ENCODE measurements at regions not wholly inside any gene's neighbourhood (a gene's known extent, or its start where the extent isn't known, plus 50 kb on each side); places are given as distances from the start of the nearest gene placed in this dataset.

DNA sequence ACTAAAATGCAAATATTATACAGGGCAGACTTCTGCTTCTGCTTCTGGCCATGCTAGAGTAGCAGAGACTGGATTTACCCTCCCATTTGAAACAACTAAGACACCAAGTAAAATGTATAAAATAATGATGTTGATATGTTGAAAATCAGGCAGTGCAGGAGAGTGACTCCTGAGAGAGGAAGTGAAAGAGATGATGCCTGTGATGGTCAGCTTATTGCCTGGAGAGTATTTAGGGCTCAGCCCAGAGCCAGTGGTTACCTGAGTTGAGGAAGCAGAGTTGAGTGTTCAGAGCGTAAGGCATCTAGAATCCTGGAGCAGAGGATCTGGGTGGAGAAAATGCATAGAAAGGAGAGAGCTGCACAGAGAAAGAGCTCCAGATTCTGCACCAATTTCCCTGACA lies 131.8 kb upstream of the C14orf180 start:
- TF ChIP-seq, protein P1, sequence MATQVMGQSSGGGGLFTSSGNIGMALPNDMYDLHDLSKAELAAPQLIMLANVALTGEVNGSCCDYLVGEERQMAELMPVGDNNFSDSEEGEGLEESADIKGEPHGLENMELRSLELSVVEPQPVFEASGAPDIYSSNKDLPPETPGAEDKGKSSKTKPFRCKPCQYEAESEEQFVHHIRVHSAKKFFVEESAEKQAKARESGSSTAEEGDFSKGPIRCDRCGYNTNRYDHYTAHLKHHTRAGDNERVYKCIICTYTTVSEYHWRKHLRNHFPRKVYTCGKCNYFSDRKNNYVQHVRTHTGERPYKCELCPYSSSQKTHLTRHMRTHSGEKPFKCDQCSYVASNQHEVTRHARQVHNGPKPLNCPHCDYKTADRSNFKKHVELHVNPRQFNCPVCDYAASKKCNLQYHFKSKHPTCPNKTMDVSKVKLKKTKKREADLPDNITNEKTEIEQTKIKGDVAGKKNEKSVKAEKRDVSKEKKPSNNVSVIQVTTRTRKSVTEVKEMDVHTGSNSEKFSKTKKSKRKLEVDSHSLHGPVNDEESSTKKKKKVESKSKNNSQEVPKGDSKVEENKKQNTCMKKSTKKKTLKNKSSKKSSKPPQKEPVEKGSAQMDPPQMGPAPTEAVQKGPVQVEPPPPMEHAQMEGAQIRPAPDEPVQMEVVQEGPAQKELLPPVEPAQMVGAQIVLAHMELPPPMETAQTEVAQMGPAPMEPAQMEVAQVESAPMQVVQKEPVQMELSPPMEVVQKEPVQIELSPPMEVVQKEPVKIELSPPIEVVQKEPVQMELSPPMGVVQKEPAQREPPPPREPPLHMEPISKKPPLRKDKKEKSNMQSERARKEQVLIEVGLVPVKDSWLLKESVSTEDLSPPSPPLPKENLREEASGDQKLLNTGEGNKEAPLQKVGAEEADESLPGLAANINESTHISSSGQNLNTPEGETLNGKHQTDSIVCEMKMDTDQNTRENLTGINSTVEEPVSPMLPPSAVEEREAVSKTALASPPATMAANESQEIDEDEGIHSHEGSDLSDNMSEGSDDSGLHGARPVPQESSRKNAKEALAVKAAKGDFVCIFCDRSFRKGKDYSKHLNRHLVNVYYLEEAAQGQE (IDR thresholded peaks at IDR 0.05; ENCODE audit: unreplicated experiment): no peak
- TF ChIP-seq, protein P2, sequence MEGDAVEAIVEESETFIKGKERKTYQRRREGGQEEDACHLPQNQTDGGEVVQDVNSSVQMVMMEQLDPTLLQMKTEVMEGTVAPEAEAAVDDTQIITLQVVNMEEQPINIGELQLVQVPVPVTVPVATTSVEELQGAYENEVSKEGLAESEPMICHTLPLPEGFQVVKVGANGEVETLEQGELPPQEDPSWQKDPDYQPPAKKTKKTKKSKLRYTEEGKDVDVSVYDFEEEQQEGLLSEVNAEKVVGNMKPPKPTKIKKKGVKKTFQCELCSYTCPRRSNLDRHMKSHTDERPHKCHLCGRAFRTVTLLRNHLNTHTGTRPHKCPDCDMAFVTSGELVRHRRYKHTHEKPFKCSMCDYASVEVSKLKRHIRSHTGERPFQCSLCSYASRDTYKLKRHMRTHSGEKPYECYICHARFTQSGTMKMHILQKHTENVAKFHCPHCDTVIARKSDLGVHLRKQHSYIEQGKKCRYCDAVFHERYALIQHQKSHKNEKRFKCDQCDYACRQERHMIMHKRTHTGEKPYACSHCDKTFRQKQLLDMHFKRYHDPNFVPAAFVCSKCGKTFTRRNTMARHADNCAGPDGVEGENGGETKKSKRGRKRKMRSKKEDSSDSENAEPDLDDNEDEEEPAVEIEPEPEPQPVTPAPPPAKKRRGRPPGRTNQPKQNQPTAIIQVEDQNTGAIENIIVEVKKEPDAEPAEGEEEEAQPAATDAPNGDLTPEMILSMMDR (conservative IDR thresholded peaks at IDR 0.05; ENCODE audit: low read depth in 2 of 2): no peak
- TF ChIP-seq, protein P3, sequence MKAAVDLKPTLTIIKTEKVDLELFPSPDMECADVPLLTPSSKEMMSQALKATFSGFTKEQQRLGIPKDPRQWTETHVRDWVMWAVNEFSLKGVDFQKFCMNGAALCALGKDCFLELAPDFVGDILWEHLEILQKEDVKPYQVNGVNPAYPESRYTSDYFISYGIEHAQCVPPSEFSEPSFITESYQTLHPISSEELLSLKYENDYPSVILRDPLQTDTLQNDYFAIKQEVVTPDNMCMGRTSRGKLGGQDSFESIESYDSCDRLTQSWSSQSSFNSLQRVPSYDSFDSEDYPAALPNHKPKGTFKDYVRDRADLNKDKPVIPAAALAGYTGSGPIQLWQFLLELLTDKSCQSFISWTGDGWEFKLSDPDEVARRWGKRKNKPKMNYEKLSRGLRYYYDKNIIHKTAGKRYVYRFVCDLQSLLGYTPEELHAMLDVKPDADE (IDR thresholded peaks at IDR 0.05): no peak
- no peak for TF ChIP-seq POLR2AphosphoS5 (IDR thresholded peaks at IDR 0.05; ENCODE audit: low read depth)
- no peak for TF ChIP-seq EZH2 (IDR thresholded peaks at IDR 0.05; ENCODE audit: low read depth, unreplicated experiment)

All from GM23338 (cell line).